C4-2B (cell line): ENCODE measurements at regions not wholly inside any gene's neighbourhood (a gene's known extent, or its start where the extent isn't known, plus 50 kb on each side); places are given as distances from the start of the nearest gene placed in this dataset.

Experiments
- H3K27ac ChIP-seq: fragments of 450-650 bp; 2 replicates; pipeline ENCODE4 v1.5.1; 2017
- CTCF ChIP-seq: fragments of 450-650 bp; conservative IDR thresholded peaks from 2 replicates; pipeline ENCODE4 v1.5.1; 2017; ENCODE audit warnings: mild to moderate bottlenecking
- ZFX ChIP-seq: fragments of 450-650 bp; IDR thresholded peaks from 2 replicates; pipeline ENCODE4 v1.6.1; 2017

- H3K27ac ChIP-seq: no peak overlapping the region
- TF ChIP-seq ZFX (no peak), CTCF (no peak)
Observed at GRCh38 chr3:55315396-55315795, 171.7 kb downstream of the WNT5A start.

GRCh38 chr3:55313666-55314065 lies 173.4 kb downstream of the WNT5A start:
- no peak for TF ChIP-seq ZFX
- TF ChIP-seq CTCF: no peak
- H3K27ac ChIP-seq: no peak overlapping the region

GRCh38 chr3:55309336-55309735 lies 177.8 kb downstream of the WNT5A start:
- TF ChIP-seq CTCF (no peak), ZFX (no peak)
- H3K27ac ChIP-seq: no peak overlapping the region

GRCh38 chr3:55307622-55308021 lies 179.5 kb downstream of the WNT5A start:
- TF ChIP-seq CTCF (no peak), ZFX (no peak)
- no peak overlapping the region for H3K27ac ChIP-seq

- no peak overlapping the region for H3K27ac ChIP-seq
- TF ChIP-seq CTCF: no peak
- TF ChIP-seq ZFX: no peak
Observed at GRCh38 chr3:55305696-55306485, 181.2 kb downstream of the WNT5A start.

GRCh38 chr3:55300701-55301100 lies 186.4 kb downstream of the WNT5A start:
- no peak overlapping the region for H3K27ac ChIP-seq
- TF ChIP-seq CTCF (no peak), ZFX (no peak)

GRCh38 chr3:55297706-55298105 lies 189.4 kb downstream of the WNT5A start:
- no peak overlapping the region for H3K27ac ChIP-seq

More at GRCh38 chr3:55297706-55298105, 189.4 kb downstream of the WNT5A start:
- TF ChIP-seq ZFX: no peak
- no peak for TF ChIP-seq CTCF
